Thyroid gland (tissue), 4 donors: ENCODE measurements at regions not wholly inside any gene's neighbourhood (a gene's known extent, or its start where the extent isn't known, plus 50 kb on each side); places are given as distances from the start of the nearest gene placed in this dataset.

ENCODE experiments used
- DNase-seq, 2 donors: peaks; one replicate each; pipeline ENCODE4 v3.0.0-alpha.2; 2019
- H3K27ac ChIP-seq, 3 donors: fragments of 200-600 bp; sonication (generic); 1 replicate in 2 of 3; 2 replicates in 1 of 3; pipeline ENCODE4 v1.5.1; 2016 to 2019; ENCODE audit warnings: mild to moderate bottlenecking in 1 of 3, moderate library complexity in 1 of 3
- H3K27me3 ChIP-seq: fragments of 200-600 bp; sonication (generic); one replicate; pipeline ENCODE4 v1.5.1; 2019
- H3K36me3 ChIP-seq, 2 donors: fragments of 200-600 bp; sonication (generic); one replicate each; pipeline ENCODE4 v1.5.1; 2016 to 2019
- H3K4me1 ChIP-seq, 2 donors: fragments of 200-600 bp; sonication (generic); one replicate each; pipeline ENCODE4 v1.5.1; 2017 to 2019
- H3K4me3 ChIP-seq, 3 donors: fragments of 200-600 bp; sonication (generic); replicated peaks in 1 of 3; 1 replicate in 2 of 3; 2 replicates in 1 of 3; pipeline ENCODE4 v1.5.1; 2016; ENCODE audit warnings: mild to moderate bottlenecking in 1 of 3
- H3K9me3 ChIP-seq: fragments of 200-600 bp; sonication (generic); one replicate; pipeline ENCODE4 v1.5.1; 2017
- CTCF ChIP-seq, 6 experiments: fragments of 200-600 bp in 3 of 6; fragments of 450-650 bp in 3 of 6; sonication (generic) in 3 of 6; IDR thresholded peaks; one replicate each; pipeline ENCODE4 v1.5.1; 2016 to 2019; ENCODE audit warnings: antibody characterized with exemption in 6 of 6, mild to moderate bottlenecking in 2 of 6, inconsistent platforms in 1 of 6, moderate library complexity in 1 of 6
- POLR2A ChIP-seq, 2 donors: fragments of 450-650 bp; IDR thresholded peaks; one replicate each; pipeline ENCODE4 v1.6.1; 2017; ENCODE audit warnings: antibody characterized with exemption in 2 of 2, mild to moderate bottlenecking in 2 of 2, moderate library complexity in 1 of 2
- WGBS, 2 donors: methylation state at CpG; one replicate each; pipeline ENCODE4 v1.1.5; 2017; 5-methylcytosine and 5-hydroxymethylcytosine counted together
- intact Hi-C: fragments of 100-400 bp; cut with DNase I; formaldehyde crosslinking; loops from one replicate; pipeline ENCODE4 v1.15.1; 2023

GRCh38 chr13:30000370-30000765, 150.0 kb upstream of the UBL3 start:
- 83 to 87% methylated on average over 11 of the region's 11 CpGs for WGBS, 2 donors
- no peak for TF ChIP-seq CTCF (IDR thresholded peaks at IDR 0.05)
- DNase-seq = no peak
- intact Hi-C loops = no loop called here
- H3K4me3 ChIP-seq = no peak overlapping the region
- H3K27ac ChIP-seq = no peak overlapping the region
- no peaks in the 10 kb centered on the region for H3K9me3 ChIP-seq
- H3K27me3 ChIP-seq = no peaks in the 10 kb centered on the region
- no peaks in the 10 kb centered on the region for H3K4me1 ChIP-seq
- H3K36me3 ChIP-seq = no peaks in the 10 kb centered on the region

- WGBS, 2 donors = 86 to 87% methylated on average over 18 of the region's 18 CpGs
- intact Hi-C loops = no loop called here
- no peak overlapping the region for H3K4me3 ChIP-seq
- H3K9me3 ChIP-seq = no peaks in the 10 kb centered on the region
- TF ChIP-seq CTCF (IDR thresholded peaks at IDR 0.05) = no peak
- no peak for TF ChIP-seq POLR2A (IDR thresholded peaks at IDR 0.05)
- DNase-seq = no peak
- H3K4me1 ChIP-seq = no peaks in the 10 kb centered on the region
- no peaks in the 10 kb centered on the region for H3K36me3 ChIP-seq
- no peak overlapping the region for H3K27ac ChIP-seq
- H3K27me3 ChIP-seq = no peaks in the 10 kb centered on the region
Measured at GRCh38 chr13:29999492-30000369, 149.3 kb upstream of the UBL3 start.

GRCh38 chr13:29996316-29996715, 145.9 kb upstream of the UBL3 start:
- H3K4me1 ChIP-seq = no peaks in the 10 kb centered on the region
- no peak for TF ChIP-seq CTCF (IDR thresholded peaks at IDR 0.05)
- TF ChIP-seq POLR2A (IDR thresholded peaks at IDR 0.05) = no peak
- no peaks in the 10 kb centered on the region for H3K36me3 ChIP-seq
- 88 to 91% methylated on average over 8 of the region's 8 CpGs for WGBS, 2 donors
- DNase-seq = no peak
- no peaks in the 10 kb centered on the region for H3K9me3 ChIP-seq
- intact Hi-C loops = no loop called here
- no peak overlapping the region for H3K4me3 ChIP-seq
- no peak overlapping the region for H3K27ac ChIP-seq
- no peaks in the 10 kb centered on the region for H3K27me3 ChIP-seq

- TF ChIP-seq POLR2A (IDR thresholded peaks at IDR 0.05) (no peak), CTCF (IDR thresholded peaks at IDR 0.05) (no peak)
- intact Hi-C loops = no loop called here
- DNase-seq = no peak
- Histone ChIP-seq H3K4me1 (no peaks in the 10 kb centered on the region), H3K36me3 (no peaks in the 10 kb centered on the region), H3K27me3 (no peaks in the 10 kb centered on the region), H3K4me3 (no peak overlapping the region), H3K27ac (no peak overlapping the region), H3K9me3 (no peaks in the 10 kb centered on the region)
- WGBS, 2 donors = 52 to 67% methylated on average over 10 of the region's 10 CpGs
Measured at GRCh38 chr13:29994911-29995595, 144.6 kb upstream of the UBL3 start.
